Suprapubic skin (tissue), 4 donors: ENCODE measurements at regions not wholly inside any gene's neighbourhood (a gene's known extent, or its start where the extent isn't known, plus 50 kb on each side); places are given as distances from the start of the nearest gene placed in this dataset.

ENCODE experiments used
- CTCF ChIP-seq, 2 donors: fragments of 200-600 bp in 1 of 2; fragments of 450-650 bp in 1 of 2; sonication (generic) in 1 of 2; IDR thresholded peaks; one replicate each; pipeline ENCODE4 v1.5.1; 2016 to 2019; ENCODE audit warnings: antibody characterized with exemption in 2 of 2, mild to moderate bottlenecking in 1 of 2, moderate library complexity in 1 of 2
- POLR2A ChIP-seq, 2 donors: fragments of 450-650 bp; IDR thresholded peaks; one replicate each; pipeline ENCODE4 v1.6.1; 2017; ENCODE audit warnings: antibody characterized with exemption in 2 of 2, mild to moderate bottlenecking in 2 of 2, moderate library complexity in 2 of 2
- POLR2AphosphoS5 ChIP-seq, 3 donors: sonication (generic); formaldehyde crosslinking; IDR thresholded peaks; one replicate each; pipeline ENCODE4 v1.6.1; 2017; ENCODE audit warnings: antibody characterized with exemption in 3 of 3

- TF ChIP-seq CTCF (IDR thresholded peaks at IDR 0.05) (no peak), POLR2AphosphoS5 (IDR thresholded peaks at IDR 0.05) (no peak), POLR2A (IDR thresholded peaks at IDR 0.05) (no peak)
Observed at GRCh38 chr12:94046626-94047410, 101.6 kb upstream of the PLXNC1 start.
